ENCODE measurements at regions not wholly inside any gene's neighbourhood (a gene's known extent, or its start where the extent isn't known, plus 50 kb on each side); places are given as distances from the start of the nearest gene placed in this dataset.
"Not testable (repeated sequence)": the region's sequence is repeated elsewhere in the genome, so short reads cannot be mapped to it uniquely, and the experiment has no call there.

GRCh38 chr12:131471946-131472732 is 238.8 kb upstream of the SFSWAP start:
- no peak overlapping the region for H3K27ac Mint-ChIP-seq
- peaks cover 3% of the 10 kb centered on the region for H3K4me1 Mint-ChIP-seq (ENCODE audit: low read depth)
- H3K36me3 Mint-ChIP-seq = no peaks in the 10 kb centered on the region
- no peak overlapping the region for H3K4me3 Mint-ChIP-seq
- peaks cover 2% of the 10 kb centered on the region for H3K27me3 Mint-ChIP-seq
- no peaks in the 10 kb centered on the region for H3K9me3 Mint-ChIP-seq (ENCODE audit: low read depth)

GRCh38 chr12:131473261-131473660 is 237.6 kb upstream of the SFSWAP start:
- H3K9me3 Mint-ChIP-seq (ENCODE audit: low read depth) = no peaks in the 10 kb centered on the region
- H3K4me3 Mint-ChIP-seq = no peak overlapping the region
- H3K27me3 Mint-ChIP-seq = peaks cover 2% of the 10 kb centered on the region
- no peaks in the 10 kb centered on the region for H3K36me3 Mint-ChIP-seq
- H3K4me1 Mint-ChIP-seq (ENCODE audit: low read depth) = peaks cover 3% of the 10 kb centered on the region
- no peak overlapping the region for H3K27ac Mint-ChIP-seq

DNA sequence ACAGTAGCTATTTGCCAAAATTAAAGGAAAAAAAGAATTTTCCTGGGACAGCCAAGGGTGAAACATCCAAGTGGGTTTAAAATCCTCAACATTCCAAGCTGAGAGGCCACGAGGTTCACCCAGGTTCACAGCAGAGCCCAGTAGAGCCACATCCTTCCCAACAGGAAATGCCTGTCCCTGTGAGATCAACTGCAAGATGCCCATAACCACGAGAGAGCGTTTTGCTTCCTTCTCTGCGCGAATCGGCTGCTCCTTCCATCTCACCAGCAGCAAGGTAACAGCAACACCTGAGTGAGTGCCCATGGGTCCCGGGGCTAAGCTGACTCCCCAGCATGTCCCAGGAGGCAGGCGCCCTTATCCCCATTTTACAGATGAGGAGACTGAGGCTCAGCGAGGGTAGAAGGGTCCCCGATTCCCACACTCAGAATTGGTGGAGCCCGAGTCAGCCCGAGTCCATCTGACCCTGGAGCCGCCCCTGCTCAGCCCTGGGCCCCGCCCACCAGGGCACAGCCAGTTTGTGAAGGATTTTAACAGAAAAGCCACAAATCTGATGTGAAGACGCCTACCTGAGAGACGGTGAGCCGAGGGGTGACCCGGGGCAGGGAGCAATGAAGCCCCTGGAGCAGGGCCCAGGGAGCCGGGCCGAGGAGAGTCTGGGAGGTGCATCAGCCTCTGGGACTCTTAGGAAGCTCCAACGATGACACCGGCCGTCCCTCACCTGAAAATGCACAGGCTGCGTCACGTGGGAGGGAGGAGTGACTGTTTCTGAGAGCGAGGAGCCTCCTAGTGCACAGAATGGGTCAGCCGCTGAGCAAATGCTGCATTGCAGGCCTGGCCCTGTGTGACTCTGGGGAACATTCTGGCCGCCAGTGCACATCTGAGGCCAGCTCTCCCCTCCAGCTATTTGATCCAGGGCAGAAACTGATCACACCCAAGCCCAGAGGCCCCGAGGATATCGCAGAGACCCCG is 236.9 kb upstream of the SFSWAP start:
- Mint-ChIP-seq H3K4me1 (ENCODE audit: low read depth) (peaks cover 3% of the 10 kb centered on the region), H3K27me3 (peaks cover 2% of the 10 kb centered on the region), H3K36me3 (no peaks in the 10 kb centered on the region), H3K27ac (no peak overlapping the region), H3K9me3 (ENCODE audit: low read depth) (no peaks in the 10 kb centered on the region), H3K4me3 (no peak overlapping the region)

DNA sequence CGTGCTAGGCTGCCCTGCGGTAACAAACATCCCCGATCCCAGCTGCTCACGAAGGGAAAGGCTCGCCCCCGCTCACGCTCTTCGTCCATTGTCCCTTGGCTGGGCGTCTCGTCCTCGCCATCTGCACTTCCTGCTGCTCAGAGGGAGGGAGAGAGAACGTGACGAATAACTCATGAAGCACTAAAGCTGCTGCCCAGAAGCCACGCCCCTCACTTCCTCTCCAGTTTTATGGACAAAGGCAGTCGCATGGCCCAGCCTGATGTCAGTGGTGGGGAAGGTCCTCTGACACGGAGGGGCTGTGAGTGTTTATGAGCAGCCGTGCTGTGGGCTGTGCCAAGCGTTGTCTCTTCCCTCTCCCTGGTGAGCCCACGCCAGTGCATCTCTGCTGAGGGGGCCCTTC is 235.9 kb upstream of the SFSWAP start:
- H3K27me3 Mint-ChIP-seq; H3K4me3 Mint-ChIP-seq; H3K27ac Mint-ChIP-seq; H3K9me3 Mint-ChIP-seq (ENCODE audit: low read depth); H3K4me1 Mint-ChIP-seq (ENCODE audit: low read depth); H3K36me3 Mint-ChIP-seq: not testable (repeated sequence)

DNA sequence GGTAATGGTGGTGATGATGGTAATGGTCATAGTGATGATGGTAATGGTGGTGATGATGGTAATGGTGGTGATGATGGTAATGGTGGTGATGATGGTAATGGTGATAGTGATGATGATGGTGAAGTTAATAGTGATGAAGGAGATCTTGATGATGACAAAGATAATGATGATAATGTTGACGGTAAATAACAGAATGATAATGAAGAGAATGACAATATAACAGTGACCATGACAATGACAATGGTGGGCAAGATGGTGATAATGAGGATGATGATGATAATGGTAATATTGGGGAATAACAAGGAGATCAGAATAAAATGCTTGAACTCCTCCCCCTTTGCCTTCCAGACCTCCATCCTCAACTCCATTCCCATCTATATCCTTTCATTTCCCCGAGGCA is 233.3 kb upstream of the SFSWAP start:
- H3K36me3 Mint-ChIP-seq = no peaks in the 10 kb centered on the region
- H3K27ac Mint-ChIP-seq = no peak overlapping the region
- peaks cover 3% of the 10 kb centered on the region for H3K4me1 Mint-ChIP-seq (ENCODE audit: low read depth)
- no peaks in the 10 kb centered on the region for H3K27me3 Mint-ChIP-seq
- no peak overlapping the region for H3K4me3 Mint-ChIP-seq
- no peaks in the 10 kb centered on the region for H3K9me3 Mint-ChIP-seq (ENCODE audit: low read depth)

GRCh38 chr12:131478468-131478867 is 232.4 kb upstream of the SFSWAP start:
- Mint-ChIP-seq H3K4me3 (no peak overlapping the region), H3K27me3 (no peaks in the 10 kb centered on the region), H3K4me1 (ENCODE audit: low read depth) (peaks cover 3% of the 10 kb centered on the region), H3K27ac (no peak overlapping the region), H3K9me3 (ENCODE audit: low read depth) (no peaks in the 10 kb centered on the region), H3K36me3 (no peaks in the 10 kb centered on the region)

- H3K27me3 Mint-ChIP-seq = no peaks in the 10 kb centered on the region
Observed at GRCh38 chr12:131482199-131482598, 228.7 kb upstream of the SFSWAP start.

DNA sequence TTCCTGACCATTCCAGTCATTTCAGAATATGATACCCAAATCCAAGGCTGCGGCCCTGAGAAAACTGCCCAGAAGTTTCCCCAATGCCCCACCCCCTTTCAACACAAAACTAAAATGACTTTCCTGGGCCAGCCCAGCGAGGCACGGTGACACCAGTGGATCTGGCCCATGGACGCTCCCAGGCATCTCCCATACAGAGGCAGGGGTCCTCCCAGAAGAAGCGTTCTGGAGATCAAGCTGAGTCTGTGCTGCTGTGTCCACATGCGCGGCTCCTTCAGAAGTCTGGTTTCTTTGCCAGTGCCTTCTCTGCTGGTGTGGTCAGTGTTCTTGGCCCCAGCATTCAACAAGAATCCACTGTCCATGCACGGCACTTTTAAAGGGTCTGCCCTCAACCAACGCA is 228.2 kb upstream of the SFSWAP start:
- H3K36me3 Mint-ChIP-seq = no peaks in the 10 kb centered on the region
- no peaks in the 10 kb centered on the region for H3K27me3 Mint-ChIP-seq
- H3K4me1 Mint-ChIP-seq (ENCODE audit: low read depth) = peaks cover 2% of the 10 kb centered on the region
- no peaks in the 10 kb centered on the region for H3K9me3 Mint-ChIP-seq (ENCODE audit: low read depth)
- H3K27ac Mint-ChIP-seq = no peak overlapping the region
- H3K4me3 Mint-ChIP-seq = no peak overlapping the region

More at GRCh38 chr12:131482199-131482598, 228.7 kb upstream of the SFSWAP start:
- Mint-ChIP-seq H3K9me3 (ENCODE audit: low read depth) (no peaks in the 10 kb centered on the region), H3K4me3 (no peak overlapping the region), H3K27ac (no peak overlapping the region), H3K36me3 (no peaks in the 10 kb centered on the region), H3K4me1 (ENCODE audit: low read depth) (no peaks in the 10 kb centered on the region)

DNA sequence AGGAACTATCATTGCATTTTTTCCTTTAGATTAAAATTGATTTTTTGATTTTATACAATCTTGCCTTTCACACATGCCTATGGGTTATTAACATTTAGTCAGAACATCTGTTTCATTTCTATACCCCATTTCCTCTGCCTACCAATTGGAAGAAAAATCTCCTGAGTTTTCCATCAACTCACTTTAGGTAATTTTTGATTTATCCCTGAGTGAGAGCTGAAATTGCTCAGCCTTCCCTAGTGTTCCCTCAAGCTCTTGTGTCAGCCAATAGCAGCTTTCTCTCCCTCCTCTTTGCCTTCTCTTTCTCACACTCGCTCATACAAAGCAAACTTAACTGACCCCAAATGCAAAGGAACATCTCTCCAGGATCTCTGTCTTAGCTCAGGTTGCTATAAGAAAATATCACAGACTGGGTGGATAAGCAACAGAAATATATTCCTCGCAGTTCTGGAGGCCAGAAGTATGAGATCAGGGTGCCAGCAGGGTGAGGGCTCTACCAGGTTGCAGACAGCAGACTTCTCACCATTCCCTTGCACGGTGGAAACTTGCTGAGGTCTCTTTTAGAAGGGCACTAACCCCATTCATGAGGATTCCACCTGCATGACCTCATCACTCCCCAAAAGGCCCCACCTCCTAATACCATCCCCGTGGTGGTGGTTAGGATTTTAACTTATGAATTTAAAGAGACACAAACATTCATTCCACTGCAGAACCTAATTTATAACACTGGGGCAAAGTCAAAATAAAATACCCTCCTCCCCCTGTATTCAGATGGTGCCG is 224.2 kb upstream of the SFSWAP start:
- no peaks in the 10 kb centered on the region for H3K27me3 Mint-ChIP-seq
- H3K36me3 Mint-ChIP-seq = no peaks in the 10 kb centered on the region
- no peak overlapping the region for H3K4me3 Mint-ChIP-seq
- peaks cover 2% of the 10 kb centered on the region for H3K4me1 Mint-ChIP-seq (ENCODE audit: low read depth)
- no peaks in the 10 kb centered on the region for H3K9me3 Mint-ChIP-seq (ENCODE audit: low read depth)
- H3K27ac Mint-ChIP-seq = no peak overlapping the region

GRCh38 chr12:131487388-131488124 is 223.3 kb upstream of the SFSWAP start:
- no peak overlapping the region for H3K4me3 Mint-ChIP-seq
- H3K36me3 Mint-ChIP-seq = no peaks in the 10 kb centered on the region
- no peaks in the 10 kb centered on the region for H3K9me3 Mint-ChIP-seq (ENCODE audit: low read depth)
- H3K4me1 Mint-ChIP-seq (ENCODE audit: low read depth) = peaks cover 2% of the 10 kb centered on the region
- H3K27me3 Mint-ChIP-seq = no peaks in the 10 kb centered on the region
- H3K27ac Mint-ChIP-seq = no peak overlapping the region

DNA sequence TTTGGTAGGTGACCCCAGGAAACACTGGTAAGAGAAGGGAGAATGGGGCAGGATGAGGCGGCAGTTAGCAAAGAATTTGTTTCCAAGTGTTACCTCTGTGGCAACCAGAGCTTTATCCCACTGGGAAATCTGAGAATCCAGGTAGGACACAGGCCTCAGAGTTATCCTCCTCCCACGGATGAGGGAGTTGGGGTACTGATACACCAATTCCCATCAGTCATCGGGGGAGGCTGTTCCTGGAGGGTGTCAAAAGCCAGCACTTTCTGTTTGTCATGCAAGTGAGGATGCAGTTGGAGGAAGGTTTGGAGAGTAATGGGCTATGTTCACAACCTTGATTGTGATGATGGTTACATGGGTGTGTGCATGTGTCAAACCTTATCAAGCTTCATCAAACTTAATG is 221.2 kb upstream of the SFSWAP start:
- no peak overlapping the region for H3K4me3 Mint-ChIP-seq
- no peak overlapping the region for H3K27ac Mint-ChIP-seq
- peaks cover 2% of the 10 kb centered on the region for H3K4me1 Mint-ChIP-seq (ENCODE audit: low read depth)
- H3K36me3 Mint-ChIP-seq = no peaks in the 10 kb centered on the region
- no peaks in the 10 kb centered on the region for H3K9me3 Mint-ChIP-seq (ENCODE audit: low read depth)
- H3K27me3 Mint-ChIP-seq = no peaks in the 10 kb centered on the region

DNA sequence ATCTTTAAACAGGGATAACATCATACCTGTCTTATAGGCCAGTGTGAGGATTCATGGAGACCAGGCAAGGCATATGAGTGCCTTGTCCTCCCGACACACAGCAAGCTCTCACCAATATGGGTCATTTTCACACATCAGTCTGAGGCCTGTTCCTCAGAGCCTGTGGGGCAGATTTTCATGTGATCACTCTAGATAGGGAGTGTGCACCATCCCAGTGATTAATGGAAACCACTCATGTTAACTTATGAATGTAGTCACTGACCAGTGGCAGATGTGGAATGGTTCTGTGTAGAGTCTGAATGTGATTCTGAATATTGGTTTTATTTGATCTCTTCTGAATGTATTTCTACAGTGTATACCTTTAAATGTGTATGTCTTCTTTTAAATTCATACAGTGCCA is 219.7 kb upstream of the SFSWAP start:
- H3K9me3 Mint-ChIP-seq (ENCODE audit: low read depth) = no peaks in the 10 kb centered on the region
- peaks cover 2% of the 10 kb centered on the region for H3K4me1 Mint-ChIP-seq (ENCODE audit: low read depth)
- H3K36me3 Mint-ChIP-seq = no peaks in the 10 kb centered on the region
- no peak overlapping the region for H3K4me3 Mint-ChIP-seq
- H3K27me3 Mint-ChIP-seq = no peaks in the 10 kb centered on the region
- no peak overlapping the region for H3K27ac Mint-ChIP-seq

- H3K36me3 Mint-ChIP-seq = no peaks in the 10 kb centered on the region
- no peaks in the 10 kb centered on the region for H3K9me3 Mint-ChIP-seq (ENCODE audit: low read depth)
- H3K27ac Mint-ChIP-seq = no peak overlapping the region
- no peak overlapping the region for H3K4me3 Mint-ChIP-seq
- no peaks in the 10 kb centered on the region for H3K27me3 Mint-ChIP-seq
- H3K4me1 Mint-ChIP-seq (ENCODE audit: low read depth) = peaks cover 2% of the 10 kb centered on the region
Observed at GRCh38 chr12:131491916-131492490, 218.9 kb upstream of the SFSWAP start.

All from activated naive CD8-positive, alpha-beta T cell (primary cell).